ENCODE measurements at regions not wholly inside any gene's neighbourhood (a gene's known extent, or its start where the extent isn't known, plus 50 kb on each side); places are given as distances from the start of the nearest gene placed in this dataset.
"Not testable (repeated sequence)": the region's sequence is repeated elsewhere in the genome, so short reads cannot be mapped to it uniquely, and the experiment has no call there.

DNA sequence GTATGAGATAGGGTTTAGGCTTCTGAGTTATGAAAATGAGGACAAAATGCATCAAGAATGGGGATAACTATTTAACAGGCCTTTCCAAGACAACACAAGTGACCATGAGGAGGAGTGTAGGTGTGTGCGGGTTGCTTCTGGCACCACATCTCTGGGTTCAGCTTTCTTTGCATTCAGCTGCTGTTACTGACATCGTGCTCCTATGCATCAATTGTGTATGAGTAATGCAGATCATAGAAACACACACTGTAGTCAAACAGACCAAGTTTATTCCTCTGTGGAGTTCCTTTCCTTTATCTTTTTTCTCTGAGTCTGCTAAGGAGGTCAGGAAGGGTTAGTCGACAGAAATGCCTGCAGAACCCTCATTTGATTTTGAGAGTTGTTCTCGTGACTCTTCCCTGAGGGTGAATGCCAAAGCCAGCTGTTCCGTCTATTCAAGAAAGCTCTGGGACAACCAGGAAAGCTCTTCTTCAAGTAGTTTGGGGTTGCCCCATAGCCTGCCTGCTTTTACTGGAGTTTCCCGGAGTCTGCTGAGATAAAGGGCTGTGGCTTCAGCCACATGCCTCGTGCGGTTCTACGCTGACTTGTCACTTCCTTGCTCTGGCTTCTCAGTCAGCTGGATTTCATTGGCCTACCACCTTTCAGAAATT is 136.7 kb upstream of the TLE3 start:
- Mint-ChIP-seq H3K36me3 (peaks cover 23% of the 10 kb centered on the region), H3K4me3 (no peak overlapping the region), H3K27ac (no peak overlapping the region), H3K4me1 (peaks cover 32 to 38% of the 10 kb centered on the region in 2 donors), H3K27me3 (ENCODE audit: low read depth in 2 of 2) (peaks cover 32 to 69% of the 10 kb centered on the region in 2 donors), H3K9me3 (peaks cover 12 to 13% of the 10 kb centered on the region in 2 donors)
- DNase-seq, result peak in 1 of 2 donors; percentile 49
- 60% methylated on average over 9 of the region's 9 CpGs for WGBS (ENCODE audit: insufficient coverage)
- Histone ChIP-seq H3K27ac (ENCODE audit: low read length) (no peak overlapping the region), H3K27me3 (ENCODE audit: control insufficient read depth, insufficient read depth, low read length) (no peaks in the 10 kb centered on the region), H3K9me3 (ENCODE audit: control insufficient read depth, insufficient read depth, low read length) (peaks cover 3% of the 10 kb centered on the region), H3K36me3 (ENCODE audit: control insufficient read depth, insufficient read depth, low read length) (no peaks in the 10 kb centered on the region), H3K4me3 (ENCODE audit: low read length) (no peak overlapping the region), H3K4me1 (ENCODE audit: control insufficient read depth, insufficient read depth, low read length) (peaks cover 17% of the 10 kb centered on the region)
- no peak for TF ChIP-seq CTCF (IDR thresholded peaks at IDR 0.05)
- intact Hi-C loops (cut with micrococcal nuclease), result no loop called here
- ATAC-seq, result peak; percentile 30 to 73 (median 53)

DNA sequence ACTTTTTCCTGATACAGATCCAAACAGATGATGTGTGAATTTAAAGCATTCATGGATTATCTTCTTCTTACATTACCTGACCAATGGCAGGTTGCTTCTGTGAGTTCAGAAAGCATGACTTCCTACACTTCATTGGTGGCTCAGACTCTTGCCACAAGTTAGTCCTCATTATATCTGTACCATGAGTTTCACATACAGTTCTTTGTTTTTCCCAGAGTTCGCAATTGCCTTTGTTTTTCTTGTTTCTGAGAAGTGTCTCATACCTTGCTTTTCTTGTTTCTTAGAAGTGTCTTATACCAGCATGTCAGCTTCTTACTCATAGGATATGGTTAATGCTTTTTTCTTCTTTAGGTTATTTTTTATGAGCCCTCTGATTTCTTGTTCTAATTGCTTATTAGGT is 133.8 kb upstream of the TLE3 start:
- H3K27me3 Mint-ChIP-seq (ENCODE audit: low read depth in 2 of 2), result peaks cover 31 to 41% of the 10 kb centered on the region in 2 donors
- no peak overlapping the region for H3K4me3 Mint-ChIP-seq
- Histone ChIP-seq H3K4me3 (ENCODE audit: low read length) (no peak overlapping the region), H3K27ac (ENCODE audit: low read length) (no peak overlapping the region), H3K4me1 (ENCODE audit: control insufficient read depth, insufficient read depth, low read length) (peaks cover 11% of the 10 kb centered on the region), H3K36me3 (ENCODE audit: control insufficient read depth, insufficient read depth, low read length) (no peaks in the 10 kb centered on the region), H3K9me3 (ENCODE audit: control insufficient read depth, insufficient read depth, low read length) (peaks cover 3% of the 10 kb centered on the region), H3K27me3 (ENCODE audit: control insufficient read depth, insufficient read depth, low read length) (no peaks in the 10 kb centered on the region)
- ATAC-seq (no peak), DNase-seq (no peak)
- no peak for TF ChIP-seq CTCF (IDR thresholded peaks at IDR 0.05)
- no peak overlapping the region for H3K27ac Mint-ChIP-seq
- 88% methylated on average over 1 of the region's 1 CpG for WGBS (ENCODE audit: insufficient coverage)
- H3K4me1 Mint-ChIP-seq, result peaks cover 14 to 20% of the 10 kb centered on the region in 2 donors
- intact Hi-C loops (cut with micrococcal nuclease), result no loop called here
- peaks cover 26% of the 10 kb centered on the region for H3K36me3 Mint-ChIP-seq
- H3K9me3 Mint-ChIP-seq, result peaks cover 13 to 15% of the 10 kb centered on the region in 2 donors

DNA sequence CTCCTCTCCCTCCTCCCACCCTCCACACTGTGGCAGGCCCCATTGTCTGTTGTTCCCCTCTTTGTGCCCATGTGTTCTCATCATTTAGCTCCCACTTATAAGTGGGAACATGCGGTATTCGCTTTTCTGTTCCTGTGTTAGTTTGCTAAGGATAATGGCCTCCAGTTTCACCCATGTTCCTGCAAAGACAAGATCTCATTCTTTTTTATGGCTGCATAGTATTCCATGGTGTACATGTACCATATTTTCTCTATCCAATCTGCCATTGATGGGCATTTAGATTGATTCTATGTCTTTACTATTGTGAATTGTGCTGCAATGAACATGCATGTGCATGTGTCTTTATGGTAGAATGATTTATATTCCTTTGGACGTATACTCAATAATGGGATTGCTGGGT is 130.2 kb upstream of the TLE3 start:
- H3K4me1 ChIP-seq (ENCODE audit: control insufficient read depth, insufficient read depth, low read length); H3K27ac Mint-ChIP-seq; H3K27ac ChIP-seq (ENCODE audit: low read length); H3K4me3 ChIP-seq (ENCODE audit: low read length); intact Hi-C loops (cut with micrococcal nuclease); H3K36me3 ChIP-seq (ENCODE audit: control insufficient read depth, insufficient read depth, low read length); H3K4me3 Mint-ChIP-seq; H3K9me3 ChIP-seq (ENCODE audit: control insufficient read depth, insufficient read depth, low read length); H3K27me3 ChIP-seq (ENCODE audit: control insufficient read depth, insufficient read depth, low read length); ATAC-seq; DNase-seq: not testable (repeated sequence)
- 100% methylated on average over 2 of the region's 3 CpGs for WGBS (ENCODE audit: insufficient coverage)
- peaks cover 26% of the 10 kb centered on the region for H3K36me3 Mint-ChIP-seq
- H3K27me3 Mint-ChIP-seq (ENCODE audit: low read depth in 2 of 2), result peaks cover 26 to 48% of the 10 kb centered on the region in 2 donors
- peaks cover 9 to 10% of the 10 kb centered on the region in 2 donors for H3K4me1 Mint-ChIP-seq
- H3K9me3 Mint-ChIP-seq, result peaks cover 13 to 15% of the 10 kb centered on the region in 2 donors

- H3K9me3 ChIP-seq (ENCODE audit: control insufficient read depth, insufficient read depth, low read length), result peaks cover 3% of the 10 kb centered on the region
- H3K36me3 ChIP-seq (ENCODE audit: control insufficient read depth, insufficient read depth, low read length), result no peaks in the 10 kb centered on the region
- Mint-ChIP-seq H3K27ac (no peak overlapping the region), H3K9me3 (peaks cover 13 to 15% of the 10 kb centered on the region in 2 donors), H3K4me1 (peaks cover 10 to 11% of the 10 kb centered on the region in 2 donors), H3K27me3 (ENCODE audit: low read depth in 2 of 2) (peaks cover 27 to 43% of the 10 kb centered on the region in 2 donors), H3K4me3 (no peak overlapping the region), H3K36me3 (peaks cover 18% of the 10 kb centered on the region)
- H3K4me1 ChIP-seq (ENCODE audit: control insufficient read depth, insufficient read depth, low read length), result no peaks in the 10 kb centered on the region
- intact Hi-C loops (cut with micrococcal nuclease), result no loop called here
- no peak overlapping the region for H3K27ac ChIP-seq (ENCODE audit: low read length)
- 90% methylated on average over 1 of the region's 1 CpG for WGBS (ENCODE audit: insufficient coverage)
- DNase-seq, result no peak
- no peak for TF ChIP-seq CTCF (IDR thresholded peaks at IDR 0.05)
- ATAC-seq, result no peak
- no peaks in the 10 kb centered on the region for H3K27me3 ChIP-seq (ENCODE audit: control insufficient read depth, insufficient read depth, low read length)
- H3K4me3 ChIP-seq (ENCODE audit: low read length), result no peak overlapping the region
Observed at GRCh38 chr15:70227147-70227546, 129.4 kb upstream of the TLE3 start.
